Hematopoietic multipotent progenitor cell treated with erythropoietin and hydrocortisone succinate and interleukin-3 and kit ligand, for 4 days (in vitro differentiated cells): ENCODE measurements at regions not wholly inside any gene's neighbourhood (a gene's known extent, or its start where the extent isn't known, plus 50 kb on each side); places are given as distances from the start of the nearest gene placed in this dataset.

ENCODE experiments used
- DNase-seq: peaks from one replicate; pipeline ENCODE4 v3.0.0-alpha.2; 2015

DNA sequence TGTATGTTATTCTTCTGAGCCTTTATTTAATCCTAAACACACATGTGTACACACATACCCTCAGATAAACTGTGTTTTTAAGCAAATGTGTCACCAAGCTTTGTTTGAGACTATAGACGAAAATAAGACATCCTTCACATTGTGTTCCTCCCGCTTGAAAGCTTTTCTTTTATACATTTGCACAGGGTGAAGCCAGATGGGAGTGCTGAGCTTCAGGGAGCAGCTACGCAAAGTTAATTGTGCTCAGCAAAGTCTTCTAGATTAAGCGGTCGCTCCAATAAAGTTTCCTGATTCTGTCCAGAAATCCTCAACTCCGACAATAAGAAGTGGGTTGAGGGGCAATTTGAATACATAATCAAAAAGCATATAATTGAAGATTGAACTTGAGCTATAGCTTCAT is 117.2 kb upstream of the ARGLU1 start:
- no peak for DNase-seq

GRCh38 chr13:106683918-106684317 is 116.0 kb upstream of the ARGLU1 start:
- DNase-seq = no peak

DNA sequence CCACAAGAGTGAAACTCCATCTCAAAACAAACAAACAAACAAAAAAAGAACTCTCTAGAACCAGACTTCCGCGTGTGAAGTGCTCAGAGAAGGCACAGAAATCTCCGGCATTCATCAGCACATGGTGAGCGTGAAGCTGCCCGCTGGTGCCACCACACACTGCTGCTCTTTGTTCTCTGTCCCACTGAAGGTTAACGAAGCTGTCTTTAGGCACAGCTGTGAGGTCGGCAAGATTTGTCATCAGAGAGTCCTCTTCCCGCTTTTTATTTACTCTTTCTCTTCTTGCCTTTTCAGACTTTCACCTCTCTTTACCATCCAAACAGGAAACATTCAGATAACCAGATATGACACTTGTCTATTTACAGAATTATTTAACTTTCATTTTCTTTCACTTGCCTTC is 115.2 kb upstream of the ARGLU1 start:
- no peak for DNase-seq

GRCh38 chr13:106681997-106682396 is 114.1 kb upstream of the ARGLU1 start:
- DNase-seq = no peak

GRCh38 chr13:106681536-106681935 is 113.6 kb upstream of the ARGLU1 start:
- DNase-seq = no peak

DNA sequence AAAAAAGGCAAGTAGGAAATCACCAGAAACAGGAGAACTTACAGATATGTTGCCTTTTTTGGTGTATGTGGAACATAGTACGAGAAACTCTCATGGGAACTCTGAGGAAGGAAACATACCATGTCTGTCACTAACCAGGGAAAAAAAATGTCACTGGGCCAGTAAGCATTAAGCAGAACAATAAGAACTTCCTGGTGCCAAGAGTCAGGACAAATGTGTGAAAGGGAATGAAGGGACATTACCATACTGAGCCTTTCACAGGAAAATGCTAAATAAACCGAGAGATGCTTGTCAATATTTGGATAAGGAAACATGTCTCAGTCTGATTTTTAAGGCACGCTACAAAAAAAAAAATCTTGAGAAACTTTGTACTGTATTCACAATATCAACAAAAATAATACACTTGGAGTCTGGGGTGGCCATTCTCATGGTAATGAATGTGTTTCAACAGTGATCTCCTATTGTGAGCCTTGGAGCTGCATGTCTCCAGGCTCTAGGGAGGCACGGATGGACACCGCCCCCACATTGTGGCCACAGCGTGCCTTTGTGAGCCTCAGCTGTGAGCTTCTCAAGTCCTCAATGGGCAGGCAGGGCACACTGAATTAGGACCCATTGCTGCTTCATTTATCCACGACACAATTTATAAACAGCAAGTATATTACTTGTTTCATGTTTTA is 113.0 kb upstream of the ARGLU1 start:
- no peak for DNase-seq

DNA sequence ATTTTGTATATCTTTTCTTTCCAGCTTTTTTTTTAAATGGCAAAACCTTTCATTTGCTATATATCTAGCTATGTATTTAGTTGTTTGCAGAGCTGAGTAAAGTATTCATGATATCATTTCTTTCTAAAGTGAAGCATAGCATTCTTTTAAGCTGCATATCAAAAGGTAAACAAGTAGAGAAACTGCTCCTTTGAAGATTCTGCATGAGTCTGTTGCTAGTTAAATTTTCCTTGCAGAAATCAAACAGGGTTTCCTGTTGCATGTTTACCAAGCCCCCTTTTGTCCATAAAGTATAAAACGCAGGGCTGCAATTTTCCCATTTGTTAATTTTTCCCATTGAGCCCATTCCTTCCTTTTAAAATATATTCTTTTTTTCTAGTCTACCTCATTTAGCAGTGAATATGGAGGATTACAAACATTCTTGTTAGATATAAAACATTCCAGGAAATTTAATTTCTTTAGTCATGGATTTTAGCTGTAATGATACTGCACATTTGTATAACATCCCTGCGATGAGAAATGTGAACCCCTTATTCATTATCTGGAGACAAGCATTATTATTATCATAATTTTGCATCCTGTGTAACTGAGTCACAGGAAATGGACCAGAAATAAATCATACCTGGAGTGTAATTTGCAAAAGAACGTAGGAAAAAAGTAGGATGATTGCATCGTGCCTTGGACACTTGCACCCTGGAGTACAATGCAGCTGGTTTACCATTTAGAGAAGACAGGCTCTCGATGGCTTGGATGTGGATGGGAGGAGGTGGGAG is 110.9 kb upstream of the ARGLU1 start:
- no peak for DNase-seq

GRCh38 chr13:106675311-106675710 is 107.4 kb upstream of the ARGLU1 start:
- DNase-seq = no peak

GRCh38 chr13:106660746-106661625 is 93.0 kb upstream of the ARGLU1 start:
- no peak for DNase-seq

- DNase-seq = no peak
These were observed 89.2 kb upstream of the ARGLU1 start for GRCh38 chr13:106657104-106657503.

- no peak for DNase-seq
These were observed 88.2 kb upstream of the ARGLU1 start for GRCh38 chr13:106656186-106656585.

- no peak for DNase-seq
These were observed 83.5 kb upstream of the ARGLU1 start for GRCh38 chr13:106651442-106651841.

DNA sequence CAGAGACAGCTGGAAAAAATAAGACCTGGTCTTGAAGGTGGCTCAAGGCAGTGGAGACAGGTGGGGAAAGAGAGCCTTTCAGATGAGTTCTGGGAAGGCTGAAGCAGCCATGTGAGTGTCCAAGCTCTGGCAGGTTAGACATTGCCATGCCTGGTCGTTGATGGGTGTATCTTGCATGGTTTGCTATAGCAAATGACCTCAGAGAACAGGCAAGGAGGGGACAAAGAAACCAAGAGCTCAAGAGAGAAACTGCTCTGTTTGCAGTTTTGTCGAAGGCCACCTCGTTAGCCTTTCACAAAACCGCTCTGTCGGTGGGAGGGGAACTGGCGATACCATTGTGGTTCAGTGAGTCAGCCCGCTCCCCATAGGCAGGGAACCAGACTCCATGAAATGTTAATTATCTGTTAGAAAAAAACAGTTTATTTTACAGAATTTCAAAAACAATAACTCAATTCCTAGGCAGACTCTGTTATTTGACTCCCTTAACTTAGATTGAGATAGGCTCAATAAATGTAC is 82.8 kb upstream of the ARGLU1 start:
- DNase-seq = no peak

- DNase-seq = no peak
These were observed 81.6 kb upstream of the ARGLU1 start for GRCh38 chr13:106649495-106649894.

DNA sequence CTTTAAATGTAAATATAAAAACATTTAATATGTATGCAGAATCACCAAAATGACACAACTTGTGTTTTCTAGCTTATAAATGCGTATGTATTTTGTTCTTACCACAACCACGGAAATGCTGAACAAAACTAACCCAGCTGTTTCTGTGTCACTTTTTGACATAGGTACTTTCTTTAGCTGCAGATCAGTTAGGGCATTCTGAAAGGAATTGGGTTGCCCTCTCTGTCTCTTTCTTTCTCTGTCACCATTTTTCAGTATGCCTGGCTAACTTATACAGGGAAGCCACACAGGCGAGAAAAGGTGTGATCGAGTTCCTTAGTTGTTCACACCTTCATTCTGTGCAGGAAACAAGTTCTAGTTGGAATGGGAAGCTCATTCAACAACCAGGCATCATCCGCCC is 72.6 kb upstream of the ARGLU1 start:
- no peak for DNase-seq

- no peak for DNase-seq
These were observed 69.6 kb upstream of the ARGLU1 start for GRCh38 chr13:106637519-106637918.

DNA sequence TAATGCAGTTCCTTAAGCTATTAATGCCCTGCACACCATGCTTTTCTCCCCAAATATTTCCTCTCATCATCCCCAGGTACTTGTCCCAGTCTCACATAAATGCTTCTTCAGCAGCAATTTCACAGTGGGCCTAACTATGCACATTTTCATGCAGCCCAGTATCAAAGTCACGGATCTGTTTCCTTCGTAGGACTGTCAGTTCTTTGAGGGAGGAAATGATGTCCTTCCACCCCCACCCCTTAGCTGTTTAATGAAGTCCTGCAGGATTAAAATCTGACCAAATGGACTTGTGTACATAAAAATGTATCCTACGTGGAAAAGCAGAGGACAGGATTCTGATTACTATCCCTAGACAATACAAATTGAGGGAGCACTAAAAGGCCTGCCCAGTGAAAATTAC is 68.6 kb upstream of the ARGLU1 start:
- no peak for DNase-seq

DNA sequence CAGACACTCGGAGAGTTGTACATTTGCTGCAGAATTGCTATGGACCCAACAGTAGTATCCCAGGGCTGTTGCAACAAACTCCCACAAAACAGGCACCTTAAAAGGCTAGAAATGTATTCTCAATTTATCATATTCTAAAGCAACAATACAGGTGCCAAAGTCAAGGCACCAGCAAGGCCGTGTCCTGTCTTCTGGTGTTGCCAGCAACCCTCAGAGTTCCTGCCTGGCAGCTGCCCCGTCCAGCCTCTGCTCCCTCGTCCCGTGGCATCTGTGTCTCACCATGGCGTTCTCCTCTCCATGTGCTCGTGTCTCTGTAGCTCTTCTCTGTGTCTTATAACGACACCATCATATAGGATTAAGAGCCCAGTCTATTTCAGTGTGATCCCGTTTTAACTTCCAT is 67.7 kb upstream of the ARGLU1 start:
- DNase-seq = no peak

DNA sequence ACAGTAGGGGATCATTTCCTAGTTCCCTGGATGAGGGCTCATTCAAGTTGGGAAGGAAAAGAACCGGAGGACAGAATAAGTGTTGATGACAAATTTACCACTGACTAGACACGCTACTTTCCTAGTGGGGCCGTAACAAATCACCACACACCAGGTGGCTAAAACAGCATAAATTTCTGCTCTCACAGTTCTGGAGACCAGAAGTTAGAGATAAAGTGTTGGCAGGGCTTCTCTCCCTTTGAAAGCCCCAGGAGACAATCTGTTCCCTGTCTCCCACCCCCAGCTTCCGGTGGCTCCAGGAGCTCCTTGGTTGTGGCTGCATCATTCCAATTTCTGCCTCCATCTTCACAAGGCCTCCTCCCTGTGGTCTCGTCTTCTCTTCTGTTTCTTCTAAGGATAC is 65.4 kb upstream of the ARGLU1 start:
- no peak for DNase-seq

GRCh38 chr13:106630650-106631049 is 62.7 kb upstream of the ARGLU1 start:
- peak; percentile 21 for DNase-seq

DNA sequence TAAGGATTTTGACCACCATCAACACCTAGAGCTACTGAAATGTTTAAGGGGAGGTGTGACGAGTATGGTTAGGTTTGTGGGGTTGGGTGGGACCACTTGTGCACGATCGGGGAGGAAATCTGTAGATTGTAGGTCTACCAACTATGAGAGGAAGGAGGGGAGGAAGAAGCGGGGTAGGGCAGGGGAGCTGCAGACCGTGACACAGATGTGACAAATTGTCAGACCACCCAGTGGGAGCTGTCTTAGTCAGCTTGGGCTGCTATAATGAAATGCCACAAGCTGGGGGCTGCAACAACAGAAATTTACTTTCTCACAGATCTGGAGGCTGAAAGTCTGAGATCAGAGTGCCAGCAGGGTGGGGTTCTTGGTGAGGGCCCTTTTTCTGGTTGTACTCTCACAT is 62.2 kb upstream of the ARGLU1 start:
- no peak for DNase-seq

DNA sequence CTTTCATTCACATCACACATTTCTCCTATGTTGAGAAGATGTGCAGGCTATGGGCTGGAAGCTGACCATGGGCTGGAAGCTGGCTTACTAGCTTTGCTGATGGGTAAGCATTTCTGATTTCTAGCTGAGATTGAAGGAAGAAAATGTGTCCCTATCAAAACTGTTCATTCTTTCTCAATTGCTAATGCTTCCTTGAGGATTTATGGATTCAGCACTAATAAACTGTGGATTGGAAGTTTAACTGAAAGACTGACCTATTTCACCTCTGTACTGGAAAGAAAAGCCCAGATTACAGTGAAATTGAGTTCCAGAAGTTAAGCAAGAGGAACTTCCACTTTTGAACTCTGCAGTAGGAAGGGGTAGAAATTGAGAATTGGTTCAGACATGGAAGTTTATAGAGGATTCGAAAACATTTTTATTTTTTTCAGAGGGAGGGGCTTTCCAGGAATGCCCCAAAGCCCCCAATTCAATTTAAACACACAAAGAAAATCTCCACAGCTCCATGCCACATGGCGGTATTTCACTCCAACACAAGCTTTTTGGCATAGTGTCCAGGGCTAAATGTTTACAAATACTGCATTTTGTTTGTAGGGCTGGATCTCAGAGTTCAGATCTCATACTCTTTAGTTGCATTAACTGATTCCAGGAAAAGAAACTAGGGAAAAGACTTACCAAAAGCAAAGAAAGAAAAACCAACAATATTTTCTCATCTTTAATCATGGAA is 61.2 kb upstream of the ARGLU1 start:
- DNase-seq = no peak

GRCh38 chr13:106626473-106626872 is 58.5 kb upstream of the ARGLU1 start:
- DNase-seq = no peak
